Liver (tissue), 8 donors: ENCODE measurements at regions not wholly inside any gene's neighbourhood (a gene's known extent, or its start where the extent isn't known, plus 50 kb on each side); places are given as distances from the start of the nearest gene placed in this dataset.
A peak's percentile ranks its signal among the peaks of the same experiment; 100 is the strongest.

Experiments
- DNase-seq: peaks from one replicate; pipeline ENCODE4 v3.0.0-alpha.2; 2017; ENCODE audit warnings: low spot score
- H3K27ac ChIP-seq, 2 donors: one replicate each; pipeline ENCODE4 v1.7.0; 2013; ENCODE audit warnings: inconsistent platforms in 2 of 2, low read length in 2 of 2, control low read depth in 1 of 2, low read depth in 1 of 2, mild to moderate bottlenecking in 1 of 2
- H3K27me3 ChIP-seq, 4 donors: one replicate each; pipeline versions ENCODE4 v1.6.1 to v1.7.0; 2013; ENCODE audit warnings: low read length in 3 of 4, inconsistent platforms in 1 of 4, mild to moderate bottlenecking in 1 of 4, moderate library complexity in 1 of 4; ENCODE audit not compliant: control insufficient read depth in 4 of 4, insufficient read depth in 4 of 4
- H3K36me3 ChIP-seq, 4 donors: one replicate each; pipeline versions ENCODE4 v1.6.1 to v1.7.0; 2013; ENCODE audit warnings: low read length in 3 of 4, mild to moderate bottlenecking in 3 of 4, low read depth in 1 of 4, moderate library complexity in 1 of 4; ENCODE audit not compliant: control insufficient read depth in 4 of 4, insufficient read depth in 3 of 4
- H3K4me1 ChIP-seq, 4 donors: one replicate each; pipeline versions ENCODE4 v1.6.1 to v1.7.0; 2013; ENCODE audit warnings: low read length in 3 of 4, mild to moderate bottlenecking in 3 of 4, moderate library complexity in 1 of 4; ENCODE audit not compliant: control insufficient read depth in 4 of 4, insufficient read depth in 4 of 4
- H3K4me3 ChIP-seq, 3 donors: one replicate each; pipeline versions ENCODE4 v1.6.1 to v1.7.0; 2013; ENCODE audit warnings: low read length in 3 of 3, control low read depth in 1 of 3, low read depth in 1 of 3, mild to moderate bottlenecking in 1 of 3
- H3K9ac ChIP-seq, 2 donors: one replicate each; pipeline ENCODE4 v1.7.0; 2013; ENCODE audit warnings: low read length in 2 of 2, mild to moderate bottlenecking in 2 of 2, moderate library complexity in 2 of 2, control low read depth in 1 of 2, low read depth in 1 of 2
- H3K9me3 ChIP-seq, 4 donors: one replicate each; pipeline versions ENCODE4 v1.6.1 to v1.7.0; 2013; ENCODE audit warnings: low read length in 3 of 4; ENCODE audit not compliant: control insufficient read depth in 4 of 4
- ATF3 ChIP-seq: IDR thresholded peaks from 2 replicates; pipeline ENCODE4 v1.6.1; 2016; ENCODE audit warnings: antibody characterized with exemption
- CTCF ChIP-seq: fragments of 150-350 bp; IDR thresholded peaks from 2 replicates; pipeline ENCODE4 v1.5.1; 2017; ENCODE audit warnings: improper control_type of control experiment, low read depth, low read length; ENCODE audit not compliant: missing input control
- EGR1 ChIP-seq, 2 donors: IDR thresholded peaks; 2 replicates each; pipeline ENCODE4 v1.6.1; 2016 to 2018; ENCODE audit warnings: antibody characterized with exemption in 2 of 2, low read depth in 2 of 2
- FOXA1 ChIP-seq: IDR thresholded peaks from 2 replicates; pipeline ENCODE4 v1.6.1; 2016; ENCODE audit warnings: antibody characterized with exemption
- FOXA2 ChIP-seq: IDR thresholded peaks from 2 replicates; pipeline ENCODE4 v1.6.1; 2016; ENCODE audit warnings: antibody characterized with exemption
- GABPA ChIP-seq, 2 donors: IDR thresholded peaks in 1 of 2; conservative IDR thresholded peaks in 1 of 2; 2 replicates each; pipeline ENCODE4 v1.6.1; 2016; ENCODE audit warnings: antibody characterized with exemption in 2 of 2, mild to moderate bottlenecking in 1 of 2, moderate library complexity in 1 of 2
- HNF4A ChIP-seq, 2 donors: conservative IDR thresholded peaks; 2 replicates each; pipeline ENCODE4 v1.6.1; 2016; ENCODE audit warnings: antibody characterized with exemption in 2 of 2, mild to moderate bottlenecking in 2 of 2
- HNF4G ChIP-seq: IDR thresholded peaks from 2 replicates; pipeline ENCODE4 v1.6.1; 2016; ENCODE audit warnings: antibody characterized with exemption
- JUND ChIP-seq, 2 donors: IDR thresholded peaks; 2 replicates each; pipeline ENCODE4 v1.6.1; 2016; ENCODE audit warnings: antibody characterized with exemption in 2 of 2
- MAX ChIP-seq: IDR thresholded peaks from 2 replicates; pipeline ENCODE4 v1.6.1; 2016; ENCODE audit warnings: antibody characterized with exemption
- NR2F2 ChIP-seq: IDR thresholded peaks from 2 replicates; pipeline ENCODE4 v1.6.1; 2016; ENCODE audit warnings: antibody characterized with exemption
- RAD21 ChIP-seq, 2 donors: IDR thresholded peaks; 2 replicates each; pipeline ENCODE4 v1.6.1; 2016; ENCODE audit warnings: antibody characterized with exemption in 2 of 2, mild to moderate bottlenecking in 2 of 2
- RXRA ChIP-seq, 2 donors: IDR thresholded peaks; 2 replicates each; pipeline ENCODE4 v1.6.1; 2017 to 2018; ENCODE audit warnings: antibody characterized with exemption in 2 of 2, mild to moderate bottlenecking in 1 of 2
- SP1 ChIP-seq: IDR thresholded peaks from 2 replicates; pipeline ENCODE4 v1.6.1; 2018; ENCODE audit warnings: antibody characterized with exemption, mild to moderate bottlenecking
- TAF1 ChIP-seq: conservative IDR thresholded peaks from 2 replicates; pipeline ENCODE4 v1.6.1; 2016; ENCODE audit warnings: antibody characterized with exemption, mild to moderate bottlenecking
- YY1 ChIP-seq: IDR thresholded peaks from 2 replicates; pipeline ENCODE4 v1.6.1; 2016; ENCODE audit warnings: antibody characterized with exemption, mild to moderate bottlenecking
- ZBTB33 ChIP-seq: IDR thresholded peaks from 2 replicates; pipeline ENCODE4 v1.6.1; 2016; ENCODE audit warnings: antibody characterized with exemption
- WGBS: extraction: QIAGEN DNeasy Blood & Tissue Kit; methylation state at CpG from one replicate; pipeline ENCODE4 v1.1.7; 2013; 5-methylcytosine and 5-hydroxymethylcytosine counted together
- donor health status: healthy.
- donor health status: healthy.
- donor health status: healthy.
- donor health status: healthy.
- donor health status: healthy.

GRCh38 chr4:117823388-117823787 lies 210.9 kb upstream of the NDST3 start (continued):
- TF ChIP-seq CTCF (no peak), HNF4G (no peak)

- no peak overlapping the region for H3K9ac ChIP-seq
- H3K4me1 ChIP-seq = peaks cover 0 to 9% (median under 1%) of the 10 kb centered on the region in 4 donors
- H3K4me3 ChIP-seq = no peak overlapping the region
- no peak for TF ChIP-seq ZBTB33
- H3K27ac ChIP-seq = no peak overlapping the region
- no peaks in the 10 kb centered on the region for H3K9me3 ChIP-seq
- no peak for DNase-seq
- no peaks in the 10 kb centered on the region for H3K27me3 ChIP-seq
- 74% methylated on average over 1 of the region's 1 CpG for WGBS
- no peaks in the 10 kb centered on the region for H3K36me3 ChIP-seq
Observed at GRCh38 chr4:117825600-117825999, 208.7 kb upstream of the NDST3 start.

GRCh38 chr4:117831060-117831683 lies 203.1 kb upstream of the NDST3 start:
- WGBS = 89% methylated on average over 10 of the region's 10 CpGs
- TF ChIP-seq HNF4A (conservative IDR thresholded peaks at IDR 0.05) (no peak), TAF1 (no peak), ATF3 (no peak), RXRA (IDR thresholded peaks at IDR 0.05) (no peak), EGR1 (IDR thresholded peaks at IDR 0.05; ENCODE audit: low read depth in 2 of 2) (no peak), FOXA1 (no peak), JUND (IDR thresholded peaks at IDR 0.05) (no peak), RAD21 (IDR thresholded peaks at IDR 0.05) (peak in 1 of 2 donors; percentile 5)
- no peaks in the 10 kb centered on the region for H3K9me3 ChIP-seq
- H3K27ac ChIP-seq = no peak overlapping the region
- DNase-seq = no peak
- no peak overlapping the region for H3K9ac ChIP-seq
- no peaks in the 10 kb centered on the region for H3K4me1 ChIP-seq
- H3K27me3 ChIP-seq = no peaks in the 10 kb centered on the region
- no peak overlapping the region for H3K4me3 ChIP-seq
- H3K36me3 ChIP-seq = no peaks in the 10 kb centered on the region

- Histone ChIP-seq H3K9ac (no peak overlapping the region), H3K9me3 (no peaks in the 10 kb centered on the region), H3K27ac (no peak overlapping the region), H3K4me3 (no peak overlapping the region), H3K27me3 (no peaks in the 10 kb centered on the region), H3K4me1 (no peaks in the 10 kb centered on the region), H3K36me3 (no peaks in the 10 kb centered on the region)
- 96% methylated on average over 10 of the region's 10 CpGs for WGBS
- no peak for DNase-seq
- TF ChIP-seq RAD21 (IDR thresholded peaks at IDR 0.05) = no peak
- TF ChIP-seq NR2F2 = no peak
- TF ChIP-seq ZBTB33 = no peak
- TF ChIP-seq YY1 = no peak
- TF ChIP-seq FOXA2 = no peak
- no peak for TF ChIP-seq HNF4G
- TF ChIP-seq FOXA1 = no peak
- TF ChIP-seq MAX = no peak
- no peak for TF ChIP-seq GABPA (IDR thresholded peaks at IDR 0.05 in 1 of 2, conservative IDR thresholded peaks at IDR 0.05 in 1 of 2)
- no peak for TF ChIP-seq HNF4A (conservative IDR thresholded peaks at IDR 0.05)
- no peak for TF ChIP-seq ATF3
- TF ChIP-seq RXRA (IDR thresholded peaks at IDR 0.05) = no peak
- TF ChIP-seq SP1 = no peak
- no peak for TF ChIP-seq JUND (IDR thresholded peaks at IDR 0.05)
- TF ChIP-seq EGR1 (IDR thresholded peaks at IDR 0.05; ENCODE audit: low read depth in 2 of 2) = no peak
- TF ChIP-seq TAF1 = no peak
Observed at GRCh38 chr4:117835566-117835965, 198.7 kb upstream of the NDST3 start.
